ENCODE measurements at regions not wholly inside any gene's neighbourhood (a gene's known extent, or its start where the extent isn't known, plus 50 kb on each side); places are given as distances from the start of the nearest gene placed in this dataset.
A peak's percentile ranks its signal among the peaks of the same experiment; 100 is the strongest.

- DNase-seq (no peak), ATAC-seq (no peak)
- intact Hi-C loops (cut with DNase I, micrococcal nuclease) = loop anchor here in 1 of 2 donors (10.0 kb wide), 1 partner anchor 905 kb away; no protein-coding TSS in a partner anchor
Measured at GRCh38 chr14:66069830-66070541, 416.2 kb upstream of the CCDC196 start.

- DNase-seq = peak in 1 of 2 donors; percentile 68
- peak; percentile 64 for ATAC-seq
- intact Hi-C loops (cut with DNase I, micrococcal nuclease) = no loop called here
Measured at GRCh38 chr14:66070542-66071319, 415.4 kb upstream of the CCDC196 start.

GRCh38 chr14:66072190-66073084 lies 413.7 kb upstream of the CCDC196 start:
- ATAC-seq (no peak), DNase-seq (no peak)
- intact Hi-C loops (cut with DNase I, micrococcal nuclease) = no loop called here

- ATAC-seq (no peak), DNase-seq (no peak)
- intact Hi-C loops (cut with DNase I, micrococcal nuclease) = no loop called here
Measured at GRCh38 chr14:66074537-66074936, 411.6 kb upstream of the CCDC196 start.

- ATAC-seq (no peak), DNase-seq (no peak)
- intact Hi-C loops (cut with DNase I, micrococcal nuclease) = no loop called here
Measured at GRCh38 chr14:66076176-66076575, 410.0 kb upstream of the CCDC196 start.

- intact Hi-C loops (cut with DNase I, micrococcal nuclease) = no loop called here
- ATAC-seq (no peak), DNase-seq (no peak)
Measured at GRCh38 chr14:66078006-66078405, 408.2 kb upstream of the CCDC196 start.

- no peak for ATAC-seq
- intact Hi-C loops (cut with DNase I, micrococcal nuclease) = no loop called here
- DNase-seq = no peak
Measured at GRCh38 chr14:66081594-66082376, 404.4 kb upstream of the CCDC196 start.

GRCh38 chr14:66085224-66085623 lies 400.9 kb upstream of the CCDC196 start:
- ATAC-seq (no peak), DNase-seq (no peak)
- intact Hi-C loops (cut with DNase I, micrococcal nuclease) = no loop called here

- no peak for ATAC-seq
- DNase-seq = no peak
- intact Hi-C loops (cut with DNase I, micrococcal nuclease) = no loop called here
Measured at GRCh38 chr14:66085665-66086064, 400.5 kb upstream of the CCDC196 start.

GRCh38 chr14:66087231-66087630 lies 398.9 kb upstream of the CCDC196 start:
- DNase-seq (no peak), ATAC-seq (no peak)
- intact Hi-C loops (cut with DNase I, micrococcal nuclease) = no loop called here

GRCh38 chr14:66088656-66089055 lies 397.5 kb upstream of the CCDC196 start:
- DNase-seq (no peak), ATAC-seq (no peak)
- intact Hi-C loops (cut with DNase I, micrococcal nuclease) = no loop called here

GRCh38 chr14:66092206-66092605 lies 394.0 kb upstream of the CCDC196 start:
- intact Hi-C loops (cut with DNase I, micrococcal nuclease) = no loop called here
- no peak for DNase-seq
- no peak for ATAC-seq

GRCh38 chr14:66092748-66093147 lies 393.4 kb upstream of the CCDC196 start:
- DNase-seq = no peak
- intact Hi-C loops (cut with DNase I, micrococcal nuclease) = no loop called here
- no peak for ATAC-seq

GRCh38 chr14:66094001-66094727 lies 392.0 kb upstream of the CCDC196 start:
- ATAC-seq (no peak), DNase-seq (no peak)
- intact Hi-C loops (cut with DNase I, micrococcal nuclease) = no loop called here

GRCh38 chr14:66099451-66099850 lies 386.7 kb upstream of the CCDC196 start:
- DNase-seq = no peak
- intact Hi-C loops (cut with DNase I, micrococcal nuclease) = no loop called here
- ATAC-seq = no peak

GRCh38 chr14:66099931-66100330 lies 386.2 kb upstream of the CCDC196 start:
- intact Hi-C loops (cut with DNase I, micrococcal nuclease) = no loop called here
- DNase-seq (no peak), ATAC-seq (no peak)

GRCh38 chr14:66101662-66102061 lies 384.5 kb upstream of the CCDC196 start:
- intact Hi-C loops (cut with DNase I, micrococcal nuclease) = no loop called here
- DNase-seq = no peak
- ATAC-seq = no peak

- DNase-seq = no peak
- ATAC-seq = no peak
- intact Hi-C loops (cut with DNase I, micrococcal nuclease) = no loop called here
Measured at GRCh38 chr14:66104486-66104885, 381.7 kb upstream of the CCDC196 start.

All from left colon (tissue), 2 donors.